RKO (cell line): ENCODE measurements at regions not wholly inside any gene's neighbourhood (a gene's known extent, or its start where the extent isn't known, plus 50 kb on each side); places are given as distances from the start of the nearest gene placed in this dataset.

Experiments used
- DNase-seq: peaks from one replicate; pipeline ENCODE4 v3.0.0-alpha.2; 2016; ENCODE audit warnings: low spot score

DNA sequence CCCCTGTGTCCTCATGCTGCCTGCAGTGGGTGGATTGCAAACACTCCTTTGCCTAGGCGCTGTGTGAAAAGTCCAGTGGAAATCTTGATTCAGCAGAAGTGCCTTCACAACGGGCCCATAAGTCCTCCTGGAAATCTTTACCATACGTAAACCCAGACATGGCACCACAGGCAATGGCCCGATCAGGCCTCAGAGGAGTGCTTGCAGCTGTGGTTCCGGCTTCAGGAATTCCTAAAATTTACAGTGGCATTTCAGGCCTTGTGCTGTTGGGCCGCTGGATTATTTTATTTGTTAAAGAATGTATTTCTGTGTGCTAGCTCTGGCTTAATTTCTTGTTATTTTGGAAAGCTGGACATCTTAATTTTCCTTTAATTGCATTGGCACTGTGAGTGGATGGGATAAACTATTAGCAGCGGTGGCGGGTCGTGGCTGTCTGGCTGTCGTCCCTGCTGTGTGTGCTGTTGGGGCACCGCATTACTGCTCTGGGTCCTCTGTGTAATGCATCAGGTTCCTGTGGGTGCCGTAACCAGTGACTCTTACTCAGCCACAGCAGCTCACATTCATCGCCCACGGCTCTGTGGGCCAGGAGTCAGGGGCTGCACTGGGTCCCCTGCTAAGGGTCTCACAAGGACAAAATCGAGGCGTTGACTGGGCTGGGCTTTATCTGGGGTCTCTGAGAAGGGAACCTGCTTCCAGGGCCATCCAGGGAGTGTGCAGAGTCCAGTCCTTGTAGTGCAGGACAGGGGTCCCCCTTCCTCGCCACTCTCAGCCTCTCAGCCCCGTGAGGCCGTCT, 73.1 kb downstream of the RTP5 start:
- no peak for DNase-seq

DNA sequence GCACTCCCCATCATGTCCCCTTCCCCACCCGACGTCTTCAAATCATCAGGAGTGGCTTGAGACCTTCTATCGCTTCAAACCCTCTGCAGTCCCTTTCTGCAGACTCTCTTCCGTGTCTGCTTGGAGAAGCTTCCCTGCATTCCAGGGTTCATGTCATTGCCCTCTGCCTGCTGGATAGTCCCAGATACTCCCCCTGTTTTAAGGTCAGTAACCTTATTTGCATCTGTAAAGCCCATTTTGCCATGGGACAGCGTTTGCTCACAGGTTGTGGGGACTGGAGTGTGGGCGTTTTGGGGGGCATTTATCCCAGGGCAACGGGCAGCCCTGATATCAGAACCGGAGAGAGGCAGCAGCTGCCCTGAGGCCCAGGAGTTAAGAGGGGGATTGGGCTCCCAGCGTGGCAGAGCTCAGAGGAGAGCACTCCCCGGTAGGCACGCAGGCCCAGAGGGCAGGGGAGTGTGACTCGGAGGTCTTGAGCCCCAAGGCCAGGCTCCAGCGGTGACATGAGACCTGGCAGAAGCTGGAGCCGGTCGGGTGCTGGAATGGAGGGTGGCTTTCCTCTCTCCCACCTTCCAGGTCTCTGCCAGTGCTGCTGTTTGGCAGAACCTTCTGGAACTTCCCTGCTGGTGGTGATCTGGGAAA, 73.8 kb downstream of the RTP5 start:
- no peak for DNase-seq

- no peak for DNase-seq
Measured at GRCh38 chr2:241943961-241944575, 74.5 kb downstream of the RTP5 start.

- no peak for DNase-seq
Measured at GRCh38 chr2:241944821-241945220, 75.3 kb downstream of the RTP5 start.

DNA sequence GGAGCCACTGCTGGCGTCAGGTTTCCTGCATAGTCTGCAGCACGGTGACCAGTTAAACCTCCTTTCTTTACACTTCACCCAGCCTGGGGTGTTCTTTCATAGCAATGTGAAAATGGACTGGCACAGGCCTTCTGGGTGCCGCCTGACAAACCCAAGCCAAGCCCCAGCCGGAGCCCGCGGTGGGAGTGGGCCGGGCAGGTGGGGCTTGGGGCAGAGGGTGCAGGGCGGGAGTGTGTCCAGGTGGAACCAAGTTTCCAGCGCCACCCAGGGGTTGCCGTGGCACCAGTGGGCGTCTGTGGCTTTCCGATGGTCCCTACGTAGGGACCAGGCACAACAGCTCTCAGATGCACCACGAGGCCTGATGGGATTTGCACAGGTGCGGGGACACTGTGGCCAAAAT, 75.8 kb downstream of the RTP5 start:
- DNase-seq: no peak

DNA sequence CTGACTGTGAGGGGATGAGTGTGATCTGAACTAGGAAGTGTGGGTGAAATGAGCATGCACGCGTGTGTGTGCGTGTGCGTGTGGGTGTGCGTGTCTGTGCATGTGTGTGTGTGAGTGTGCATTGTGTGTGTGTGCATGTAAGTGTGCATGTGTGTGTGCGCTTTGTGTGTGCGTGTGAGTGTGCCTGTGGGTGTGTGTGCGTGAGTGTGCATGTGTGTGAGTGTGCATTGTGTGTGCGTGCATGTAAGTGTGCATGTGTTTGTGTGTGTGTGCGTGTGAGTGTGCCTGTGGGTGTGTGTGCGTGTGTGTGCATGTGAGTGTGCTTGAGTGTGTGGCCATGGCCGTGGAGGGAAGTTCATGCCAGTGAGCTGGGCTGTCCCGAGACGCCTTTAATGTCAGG, 76.3 kb downstream of the RTP5 start:
- DNase-seq: no peak

DNA sequence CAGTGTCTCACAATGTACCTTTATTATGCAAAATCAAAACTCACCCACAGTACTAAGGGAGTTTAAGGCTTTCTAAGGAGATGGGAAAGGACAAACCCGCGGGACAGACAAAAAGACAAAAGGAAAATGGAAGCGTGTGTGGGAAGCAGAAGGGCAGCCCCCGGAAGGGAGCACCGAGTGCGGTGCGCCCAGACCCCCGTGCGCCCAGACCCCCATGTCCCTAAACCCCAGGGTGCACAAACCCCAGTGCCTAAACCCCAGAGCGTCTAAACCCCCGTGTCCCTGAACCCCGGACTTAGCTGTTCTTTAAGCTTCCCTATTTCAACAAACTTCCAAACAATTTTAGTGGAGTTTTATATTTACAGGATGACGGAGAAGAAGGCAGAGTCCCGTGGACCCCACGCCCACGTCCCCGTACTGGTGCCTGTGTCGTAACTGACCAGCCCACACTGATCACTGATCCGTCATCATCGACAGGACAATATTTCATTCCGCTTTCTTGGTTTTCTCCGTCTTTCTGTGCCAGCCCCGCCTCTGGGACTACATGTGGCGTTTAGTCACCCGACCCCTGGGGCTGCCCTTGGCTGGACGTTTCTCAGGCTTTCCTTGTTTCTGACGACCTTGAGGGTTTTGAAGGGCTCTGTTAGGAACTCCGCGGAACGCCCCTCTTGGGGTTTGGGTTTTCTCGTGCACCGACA, 76.9 kb downstream of the RTP5 start:
- no peak for DNase-seq

DNA sequence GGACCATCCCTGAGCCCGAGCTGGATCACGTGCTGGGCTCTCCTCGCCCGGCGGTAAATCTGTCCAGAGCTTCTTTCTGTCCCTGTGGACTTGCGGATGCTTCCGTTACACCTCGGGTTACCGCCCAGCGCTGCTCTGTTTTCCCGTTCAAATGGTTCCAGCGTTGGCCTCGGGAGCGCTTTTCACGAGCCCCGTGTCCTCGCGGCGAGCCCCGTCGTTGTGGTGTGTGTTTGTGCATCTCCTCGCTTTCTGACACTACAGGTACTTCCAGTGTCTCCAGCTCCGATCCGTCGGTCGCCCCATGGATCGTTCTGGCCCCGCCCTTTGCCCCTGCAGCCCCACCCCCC, 77.4 kb downstream of the RTP5 start:
- DNase-seq: no peak

- DNase-seq: no peak
Measured at GRCh38 chr2:241947401-241947800, 77.9 kb downstream of the RTP5 start.

DNA sequence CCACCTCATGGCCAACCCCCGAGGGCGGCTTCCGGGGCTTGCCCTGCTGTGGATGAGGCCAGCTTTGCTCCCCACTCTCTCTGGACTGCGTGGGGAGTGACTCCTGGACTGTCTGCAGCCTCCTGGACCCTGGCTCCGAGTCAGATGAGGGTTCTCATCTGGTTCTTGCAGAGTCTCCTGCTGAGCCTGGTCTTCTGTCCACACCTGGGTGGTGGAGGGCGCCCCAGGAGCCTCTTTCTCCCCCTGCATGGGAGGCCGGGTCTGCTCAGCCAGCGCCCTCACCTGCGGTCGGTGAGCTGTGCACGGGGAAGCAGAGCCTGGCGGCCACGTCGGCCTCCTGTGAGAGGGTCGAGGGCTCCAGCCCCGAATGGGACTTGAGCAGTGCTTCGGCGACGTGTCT, 78.3 kb downstream of the RTP5 start:
- DNase-seq: no peak

- no peak for DNase-seq
Measured at GRCh38 chr2:241948299-241948897, 78.9 kb downstream of the RTP5 start.

DNA sequence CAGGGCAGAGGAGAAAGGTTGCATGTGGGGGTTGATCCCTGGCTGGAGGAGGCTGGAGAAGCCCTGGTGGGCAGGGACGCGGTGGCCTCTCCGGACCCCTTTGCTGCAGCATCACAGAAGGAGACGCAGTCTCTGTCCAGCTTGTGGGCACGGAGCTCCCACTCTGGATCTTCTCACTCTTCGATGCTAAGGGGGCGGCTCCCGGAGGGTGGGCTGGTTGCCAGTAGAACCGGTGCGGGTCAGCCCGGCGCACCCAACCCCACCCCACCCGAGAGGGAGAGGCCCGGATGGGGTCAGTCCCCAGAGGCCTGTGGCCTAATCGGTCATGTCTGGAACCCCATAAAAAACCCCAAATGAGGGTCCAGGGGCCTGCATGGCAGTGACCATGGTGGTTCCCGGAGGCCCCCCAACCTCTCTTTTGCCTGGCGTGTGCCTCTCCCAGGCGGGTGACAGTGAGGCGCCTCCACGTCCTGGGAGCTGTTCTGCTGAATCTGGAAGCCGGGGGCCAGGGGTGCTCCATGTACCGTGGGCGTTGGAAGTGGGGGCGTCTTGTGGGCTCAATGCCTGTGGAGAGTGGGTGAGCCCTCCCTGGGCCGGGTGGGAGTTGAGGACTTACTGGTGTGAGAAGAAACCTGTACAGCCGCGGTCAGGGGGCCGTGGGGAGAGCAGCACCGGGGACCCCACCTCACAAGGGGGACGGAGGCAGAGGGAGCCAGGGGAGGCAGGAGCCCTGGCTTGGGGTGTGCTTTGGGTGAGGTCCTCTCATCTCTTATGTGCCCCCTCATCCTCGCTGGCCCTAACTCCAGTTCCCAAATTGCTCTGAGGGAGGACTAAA, 79.6 kb downstream of the RTP5 start:
- no peak for DNase-seq

- no peak for DNase-seq
Measured at GRCh38 chr2:241949736-241950412, 80.3 kb downstream of the RTP5 start.

- peak; percentile 60 for DNase-seq
Measured at GRCh38 chr2:241950413-241951315, 81.1 kb downstream of the RTP5 start.

- no peak for DNase-seq
Measured at GRCh38 chr2:241951316-241951700, 81.8 kb downstream of the RTP5 start.

GRCh38 chr2:241951920-241952319, 82.4 kb downstream of the RTP5 start:
- DNase-seq: no peak

DNA sequence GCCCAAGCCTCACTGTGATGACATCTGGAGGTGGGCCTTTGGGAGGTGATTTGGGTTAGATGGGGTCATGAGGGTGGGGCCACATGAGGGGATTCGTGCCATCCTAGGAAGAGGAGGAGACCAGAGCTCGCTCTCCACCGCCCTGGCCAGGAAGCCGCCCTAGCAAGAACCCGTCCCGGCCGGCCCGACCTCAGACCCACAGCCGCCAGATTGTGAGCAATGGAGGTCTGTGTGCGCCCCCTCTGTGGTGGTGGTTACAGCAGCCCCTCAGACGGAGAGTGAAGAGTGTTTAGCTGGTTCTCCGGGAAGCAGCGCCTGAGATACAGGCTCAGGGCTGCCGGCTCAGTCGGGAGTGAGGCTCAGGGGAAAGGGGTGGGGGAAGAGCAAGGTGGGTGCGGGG, 83.3 kb downstream of the RTP5 start:
- no peak for DNase-seq

DNA sequence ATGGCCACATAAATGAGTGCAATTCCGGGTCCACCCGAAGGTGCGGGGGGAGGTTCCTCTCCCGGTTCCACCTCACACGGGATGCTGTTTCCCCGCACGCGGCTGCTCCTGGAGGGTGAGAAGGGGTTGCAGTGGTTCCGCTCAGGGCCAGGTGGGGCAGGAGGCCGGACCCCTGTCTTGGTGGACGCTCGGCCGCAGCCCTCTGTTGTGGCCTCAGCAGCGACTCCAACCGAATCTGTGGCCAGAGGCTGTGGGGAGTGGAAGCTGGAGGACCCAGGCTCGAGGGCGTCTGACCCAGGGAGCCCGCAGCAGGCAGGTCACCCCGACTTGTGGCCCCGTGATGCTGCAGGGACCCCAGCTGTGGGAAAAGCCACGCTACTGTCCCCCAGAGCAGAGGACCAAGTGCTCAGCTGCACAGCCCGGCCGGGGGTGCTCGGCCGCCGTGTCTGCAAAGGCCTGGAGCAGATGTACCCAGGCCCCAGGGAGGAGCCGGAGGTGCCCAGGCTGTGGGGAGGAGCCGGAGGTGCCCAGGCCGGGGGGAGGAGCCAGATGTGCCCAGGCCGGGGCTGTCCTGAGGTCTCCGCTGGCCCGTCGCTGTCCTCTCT, 83.9 kb downstream of the RTP5 start:
- DNase-seq: no peak

DNA sequence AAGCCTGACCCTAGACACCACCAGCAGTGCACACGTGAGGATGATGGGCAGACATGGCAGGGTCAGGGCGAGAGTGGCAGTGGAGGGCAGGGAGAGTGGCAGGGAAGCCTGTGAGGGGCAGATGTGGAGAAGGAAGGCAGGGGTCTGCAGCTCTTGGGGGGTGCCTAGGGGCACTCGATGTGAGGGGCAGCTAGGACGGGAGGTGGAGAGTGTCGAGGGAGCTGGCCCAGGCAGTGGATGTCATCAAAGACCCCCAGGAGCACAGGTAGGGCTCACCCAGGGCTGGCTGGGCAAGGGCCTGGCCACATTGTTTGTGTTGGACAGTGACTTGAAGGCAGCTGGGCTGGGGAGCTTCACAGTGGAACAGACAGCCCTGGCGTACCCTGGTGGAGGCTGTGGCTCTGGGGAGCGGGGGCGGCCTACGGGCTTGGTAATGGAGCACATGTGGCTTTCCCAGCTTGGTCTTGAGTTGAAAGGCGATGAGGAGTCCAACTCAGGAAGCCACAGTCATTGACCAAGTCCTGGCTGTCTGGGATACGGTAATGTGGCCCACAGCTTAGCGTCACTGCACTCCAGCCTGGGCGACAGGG, 87.1 kb downstream of the RTP5 start:
- no peak for DNase-seq
